SU-DHL-6 (cell line): ENCODE measurements at regions not wholly inside any gene's neighbourhood (a gene's known extent, or its start where the extent isn't known, plus 50 kb on each side); places are given as distances from the start of the nearest gene placed in this dataset.

Experiments
- CTCF ChIP-seq: fragments of 200-600 bp; sonication (generic); IDR thresholded peaks from one replicate; pipeline ENCODE4 v1.5.1; 2017; ENCODE audit warnings: antibody characterized with exemption, mild to moderate bottlenecking, low read length, moderate library complexity; ENCODE audit not compliant: insufficient read depth, poor library complexity, severe bottlenecking
- EZH2phosphoT487 ChIP-seq: fragments of 200-600 bp; sonication (generic), shearing (Covaris generic); conservative IDR thresholded peaks from 2 replicates; pipeline ENCODE4 v1.6.1; 2018; ENCODE audit warnings: mild to moderate bottlenecking, antibody characterized with exemption, low read length, moderate library complexity, mixed read lengths

GRCh38 chr6:134472661-134473060 lies 154.7 kb upstream of the SGK1 start:
- TF ChIP-seq CTCF = no peak
- TF ChIP-seq EZH2phosphoT487 = no peak
